ENCODE measurements at regions not wholly inside any gene's neighbourhood (a gene's known extent, or its start where the extent isn't known, plus 50 kb on each side); places are given as distances from the start of the nearest gene placed in this dataset.

DNA sequence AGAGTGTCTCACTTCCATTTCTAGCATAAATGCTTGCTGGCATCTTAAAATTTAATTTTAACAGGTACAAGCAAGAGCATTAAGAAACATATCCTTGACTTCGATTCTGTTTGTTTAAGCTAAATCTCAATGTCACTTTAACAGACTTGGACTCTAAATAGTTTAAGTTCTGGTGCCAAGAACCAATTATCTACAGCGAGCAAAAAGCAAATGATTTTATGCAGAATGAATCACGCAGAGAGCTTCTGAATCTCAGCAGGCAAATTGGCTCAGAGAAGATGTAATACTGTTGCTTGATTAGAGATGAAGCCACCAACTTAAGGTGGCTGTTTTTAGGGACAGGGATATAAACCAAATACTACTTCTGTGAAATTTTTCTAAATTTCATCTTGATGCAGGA is 117.0 kb upstream of the PLD5 start:
- TF ChIP-seq CTCF (IDR thresholded peaks at IDR 0.05; ENCODE audit: insufficient read depth, low read length, poor library complexity, severe bottlenecking): no peak
- TF ChIP-seq EZH2phosphoT487 (conservative IDR thresholded peaks at IDR 0.05; ENCODE audit: low read length): no peak

All from SU-DHL-6 (cell line).